A673 (cell line): ENCODE measurements at regions not wholly inside any gene's neighbourhood (a gene's known extent, or its start where the extent isn't known, plus 50 kb on each side); places are given as distances from the start of the nearest gene placed in this dataset.

Source experiments
- BruUV-seq: library from RNA; stranded (reverse); fragments of 400-500 nt; replicated peaks from 2 replicates; lab custom pipeline; 2021; lab: Mats Ljungman, UMichigan
- CTCF ChIA-PET: fragments of 300-600 bp; sonication (Branson Sonifier 250); formaldehyde crosslinking; loops from one replicate; lab custom pipeline; 2022; ENCODE audit warnings: antibody characterized with exemption; lab: Charles Lee
- POLR2A ChIA-PET: fragments of 300-600 bp; sonication (Branson Sonifier 250); formaldehyde crosslinking; loops from one replicate; lab custom pipeline; 2022; ENCODE audit warnings: antibody characterized with exemption; ENCODE audit not compliant: low non-redundant PET; lab: Charles Lee
- DNase-seq: peaks from one replicate; pipeline ENCODE4 v3.0.0-alpha.2; 2015; ENCODE audit warnings: low spot score
- H3K27ac ChIP-seq: fragments of 200-600 bp; sonication (generic); 2 replicates; pipeline ENCODE4 v1.5.1; 2016; ENCODE audit warnings: mixed run types, low read depth, mild to moderate bottlenecking, mixed read lengths, antibody characterized with exemption, low read length; ENCODE audit not compliant: poor library complexity, severe bottlenecking
- H3K27me3 ChIP-seq: fragments of 200-600 bp; sonication (generic); replicated peaks from 2 replicates; pipeline ENCODE4 v1.6.1; 2017; ENCODE audit warnings: mixed run types, low read depth, mild to moderate bottlenecking, mixed read lengths, antibody characterized with exemption, low read length; ENCODE audit not compliant: insufficient read depth, poor library complexity
- H3K36me3 ChIP-seq: fragments of 200-600 bp; sonication (generic); 2 replicates; pipeline ENCODE4 v1.6.1; 2016; ENCODE audit warnings: mixed run types, mild to moderate bottlenecking, mixed read lengths, antibody characterized with exemption, low read length; ENCODE audit not compliant: insufficient read depth, poor library complexity, severe bottlenecking
- H3K4me1 ChIP-seq: fragments of 200-600 bp; sonication (generic); 2 replicates; pipeline ENCODE4 v1.6.1; 2017; ENCODE audit warnings: mixed run types, mild to moderate bottlenecking, mixed read lengths, antibody characterized with exemption, low read length; ENCODE audit not compliant: insufficient read depth, poor library complexity, severe bottlenecking
- H3K4me3 ChIP-seq: fragments of 200-600 bp; sonication (generic); 2 replicates; pipeline ENCODE4 v1.5.1; 2016; ENCODE audit warnings: low read depth, mixed run types, mild to moderate bottlenecking, mixed read lengths, low read length; ENCODE audit not compliant: poor library complexity, severe bottlenecking
- H3K9me3 ChIP-seq: fragments of 200-600 bp; sonication (generic); 2 replicates; pipeline ENCODE4 v1.6.1; 2016; ENCODE audit warnings: mixed run types, low read depth, mild to moderate bottlenecking, mixed read lengths, antibody characterized with exemption, low read length; ENCODE audit not compliant: poor library complexity, severe bottlenecking
- EZH2 ChIP-seq: fragments of 200-600 bp; sonication (generic); IDR thresholded peaks from 2 replicates; pipeline ENCODE4 v1.6.1; 2017; ENCODE audit warnings: borderline replicate concordance, low read depth, mild to moderate bottlenecking, mixed read lengths, antibody characterized with exemption, low read length; ENCODE audit not compliant: poor library complexity, severe bottlenecking
- intact Hi-C: fragments of 100-400 bp; cut with micrococcal nuclease; formaldehyde crosslinking; loops from one replicate; pipeline ENCODE4 v1.10.0; 2022; ENCODE audit not compliant: unreplicated experiment
- TF ChIP-seq, protein P1 (sequence below): fragments of 300-800, 200-600 bp; sonication (generic); conservative IDR thresholded peaks from 2 replicates; pipeline ENCODE4 v1.5.1; 2017; ENCODE audit warnings: low read depth, mild to moderate bottlenecking, antibody characterized with exemption, low read length, moderate library complexity, mixed read lengths

DNA sequence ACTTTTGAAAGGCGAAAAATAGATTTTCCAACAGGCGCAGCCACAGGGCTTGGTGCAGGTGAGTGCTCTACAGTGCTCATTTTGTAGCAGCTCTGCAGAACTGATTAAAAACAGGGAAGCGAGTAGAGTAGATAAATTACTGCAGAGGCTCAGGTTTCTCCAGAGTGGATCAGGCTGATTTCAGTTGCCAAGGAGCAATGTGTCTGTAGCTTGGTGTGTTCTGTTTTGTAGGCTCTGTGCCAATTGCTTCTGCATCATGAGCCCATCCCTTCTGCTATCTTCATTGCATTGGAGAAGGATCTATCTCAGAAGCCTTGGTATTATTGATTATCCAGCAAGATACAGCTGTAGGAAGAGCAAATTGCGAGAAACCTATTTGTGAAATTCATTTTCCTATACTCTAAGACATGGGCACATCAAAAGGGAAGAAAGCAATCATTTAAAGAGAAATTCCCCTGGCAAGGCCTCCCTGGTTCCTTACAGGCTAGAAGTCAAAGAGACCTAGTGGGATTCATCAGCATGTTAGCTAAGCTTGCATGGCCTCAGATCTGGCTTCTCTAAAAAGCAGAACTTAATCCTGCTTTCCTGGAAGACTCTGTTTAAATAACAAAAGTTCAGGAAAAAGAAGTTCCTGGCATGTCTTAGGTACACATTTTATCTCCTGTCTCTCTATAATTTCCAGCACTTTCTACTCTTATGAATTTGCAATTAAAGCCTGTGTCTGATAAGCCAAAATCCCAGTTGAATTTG is 432.4 kb upstream of the ATP10A start:
- H3K27me3 ChIP-seq: no peaks in the 10 kb centered on the region
- no peaks in the 10 kb centered on the region for H3K36me3 ChIP-seq
- CTCF ChIA-PET: no interaction called here
- no peak for DNase-seq
- POLR2A ChIA-PET: no interaction called here
- peaks cover 63% of the 10 kb centered on the region for H3K9me3 ChIP-seq
- intact Hi-C loops: no loop called here
- BruUV-seq: no TSS peak
- no peaks in the 10 kb centered on the region for H3K4me1 ChIP-seq
- TF ChIP-seq, protein P1, sequence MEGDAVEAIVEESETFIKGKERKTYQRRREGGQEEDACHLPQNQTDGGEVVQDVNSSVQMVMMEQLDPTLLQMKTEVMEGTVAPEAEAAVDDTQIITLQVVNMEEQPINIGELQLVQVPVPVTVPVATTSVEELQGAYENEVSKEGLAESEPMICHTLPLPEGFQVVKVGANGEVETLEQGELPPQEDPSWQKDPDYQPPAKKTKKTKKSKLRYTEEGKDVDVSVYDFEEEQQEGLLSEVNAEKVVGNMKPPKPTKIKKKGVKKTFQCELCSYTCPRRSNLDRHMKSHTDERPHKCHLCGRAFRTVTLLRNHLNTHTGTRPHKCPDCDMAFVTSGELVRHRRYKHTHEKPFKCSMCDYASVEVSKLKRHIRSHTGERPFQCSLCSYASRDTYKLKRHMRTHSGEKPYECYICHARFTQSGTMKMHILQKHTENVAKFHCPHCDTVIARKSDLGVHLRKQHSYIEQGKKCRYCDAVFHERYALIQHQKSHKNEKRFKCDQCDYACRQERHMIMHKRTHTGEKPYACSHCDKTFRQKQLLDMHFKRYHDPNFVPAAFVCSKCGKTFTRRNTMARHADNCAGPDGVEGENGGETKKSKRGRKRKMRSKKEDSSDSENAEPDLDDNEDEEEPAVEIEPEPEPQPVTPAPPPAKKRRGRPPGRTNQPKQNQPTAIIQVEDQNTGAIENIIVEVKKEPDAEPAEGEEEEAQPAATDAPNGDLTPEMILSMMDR: no peak
- no peak for TF ChIP-seq EZH2
- no peak overlapping the region for H3K27ac ChIP-seq
- no peak overlapping the region for H3K4me3 ChIP-seq

DNA sequence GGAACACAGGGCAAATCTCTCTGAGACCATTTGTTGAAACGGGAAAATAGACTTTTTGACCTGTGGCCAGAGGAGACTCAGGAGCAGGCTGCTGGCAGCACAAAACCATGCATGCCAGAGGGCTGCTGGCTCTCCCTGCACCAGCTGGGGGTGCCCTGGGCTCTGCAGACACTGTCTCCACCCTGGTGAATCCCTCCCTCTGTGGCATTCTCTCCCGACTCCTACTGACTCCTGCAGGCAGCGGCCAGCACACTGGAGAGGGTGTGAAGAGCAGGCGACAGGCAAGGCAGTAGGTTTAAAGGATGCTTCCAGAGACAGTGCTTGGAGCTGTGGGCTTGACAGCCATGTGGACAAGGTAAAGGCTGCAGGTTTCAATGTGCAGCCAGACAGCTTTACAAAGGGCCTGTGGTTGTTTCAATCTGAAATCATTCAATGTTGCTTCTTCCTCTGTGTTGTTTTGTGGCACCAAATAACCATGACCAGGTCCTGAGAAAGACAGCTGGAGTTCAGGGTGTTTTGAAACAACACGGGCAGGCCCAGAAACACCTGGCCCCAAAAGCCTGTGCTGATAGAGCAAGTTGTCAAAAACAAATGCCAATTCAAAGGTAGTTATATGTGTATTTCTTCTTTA is 431.0 kb upstream of the ATP10A start:
- no peak overlapping the region for H3K4me3 ChIP-seq
- H3K27me3 ChIP-seq: no peaks in the 10 kb centered on the region
- TF ChIP-seq EZH2: no peak
- TF ChIP-seq, protein P1: no peak
- H3K36me3 ChIP-seq: no peaks in the 10 kb centered on the region
- POLR2A ChIA-PET: no interaction called here
- no peak for DNase-seq
- CTCF ChIA-PET: no interaction called here
- H3K4me1 ChIP-seq: no peaks in the 10 kb centered on the region
- intact Hi-C loops: no loop called here
- no TSS peak for BruUV-seq
- H3K9me3 ChIP-seq: peaks cover 66% of the 10 kb centered on the region
- H3K27ac ChIP-seq: no peak overlapping the region

GRCh38 chr15:26287381-26287780 is 424.3 kb upstream of the ATP10A start:
- TF ChIP-seq, protein P1: no peak
- no peaks in the 10 kb centered on the region for H3K4me1 ChIP-seq
- no peak for DNase-seq
- H3K9me3 ChIP-seq: peaks cover 62% of the 10 kb centered on the region
- no TSS peak for BruUV-seq
- intact Hi-C loops: no loop called here
- no peaks in the 10 kb centered on the region for H3K36me3 ChIP-seq
- POLR2A ChIA-PET: no interaction called here
- H3K27me3 ChIP-seq: no peaks in the 10 kb centered on the region
- no peak overlapping the region for H3K27ac ChIP-seq
- H3K4me3 ChIP-seq: no peak overlapping the region
- CTCF ChIA-PET: no interaction called here
